ENCODE measurements at regions not wholly inside any gene's neighbourhood (a gene's known extent, or its start where the extent isn't known, plus 50 kb on each side); places are given as distances from the start of the nearest gene placed in this dataset.
A peak's percentile ranks its signal among the peaks of the same experiment; 100 is the strongest.

DNA sequence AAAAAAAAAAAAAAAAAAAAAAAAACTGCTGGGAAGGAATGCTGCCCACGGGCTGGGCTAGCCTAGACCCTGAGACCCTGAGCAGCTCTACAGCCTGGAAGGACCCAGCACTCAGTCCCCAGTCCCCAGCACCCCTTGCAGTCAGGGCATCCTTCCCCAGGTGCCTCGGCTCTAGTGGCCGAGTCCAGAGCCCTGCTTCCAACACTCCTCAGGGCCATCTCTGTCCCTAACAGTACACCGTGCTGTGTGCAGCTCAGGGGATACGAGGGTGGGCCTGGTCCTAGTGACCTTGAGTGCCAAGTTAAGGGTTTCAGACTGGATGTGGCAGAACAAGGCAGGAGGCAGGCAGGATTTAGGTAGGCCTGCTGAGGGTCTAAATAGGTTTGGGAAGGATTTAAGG lies 50.2 kb upstream of the LRP8 start:
- H3K27me3 Mint-ChIP-seq (ENCODE audit: insufficient read depth, low read depth): peaks cover 14% of the 10 kb centered on the region
- no peaks in the 10 kb centered on the region for H3K36me3 Mint-ChIP-seq
- no peaks in the 10 kb centered on the region for H3K27me3 ChIP-seq
- no peak overlapping the region for H3K27ac ChIP-seq
- peaks cover 22% of the 10 kb centered on the region for H3K4me1 Mint-ChIP-seq
- H3K4me1 ChIP-seq: peaks cover 8% of the 10 kb centered on the region
- TF ChIP-seq, protein P1, sequence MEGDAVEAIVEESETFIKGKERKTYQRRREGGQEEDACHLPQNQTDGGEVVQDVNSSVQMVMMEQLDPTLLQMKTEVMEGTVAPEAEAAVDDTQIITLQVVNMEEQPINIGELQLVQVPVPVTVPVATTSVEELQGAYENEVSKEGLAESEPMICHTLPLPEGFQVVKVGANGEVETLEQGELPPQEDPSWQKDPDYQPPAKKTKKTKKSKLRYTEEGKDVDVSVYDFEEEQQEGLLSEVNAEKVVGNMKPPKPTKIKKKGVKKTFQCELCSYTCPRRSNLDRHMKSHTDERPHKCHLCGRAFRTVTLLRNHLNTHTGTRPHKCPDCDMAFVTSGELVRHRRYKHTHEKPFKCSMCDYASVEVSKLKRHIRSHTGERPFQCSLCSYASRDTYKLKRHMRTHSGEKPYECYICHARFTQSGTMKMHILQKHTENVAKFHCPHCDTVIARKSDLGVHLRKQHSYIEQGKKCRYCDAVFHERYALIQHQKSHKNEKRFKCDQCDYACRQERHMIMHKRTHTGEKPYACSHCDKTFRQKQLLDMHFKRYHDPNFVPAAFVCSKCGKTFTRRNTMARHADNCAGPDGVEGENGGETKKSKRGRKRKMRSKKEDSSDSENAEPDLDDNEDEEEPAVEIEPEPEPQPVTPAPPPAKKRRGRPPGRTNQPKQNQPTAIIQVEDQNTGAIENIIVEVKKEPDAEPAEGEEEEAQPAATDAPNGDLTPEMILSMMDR (IDR thresholded peaks at IDR 0.05): no peak
- TF ChIP-seq EZH2phosphoT487 (IDR thresholded peaks at IDR 0.05): no peak
- no peak for TF ChIP-seq EZH2 (IDR thresholded peaks at IDR 0.05)
- no peak overlapping the region for H3K9ac ChIP-seq
- no peak overlapping the region for H3K4me2 ChIP-seq
- no peak for DNase-seq (ENCODE audit: low spot score)
- H3F3A ChIP-seq (ENCODE audit: low read depth): no peaks in the 10 kb centered on the region
- H3K27ac Mint-ChIP-seq: no peak overlapping the region
- no peak overlapping the region for H3K4me3 Mint-ChIP-seq
- H3K79me2 ChIP-seq (ENCODE audit: low read depth): no peaks in the 10 kb centered on the region
- no peaks in the 10 kb centered on the region for H3K36me3 ChIP-seq
- H4K20me1 ChIP-seq (ENCODE audit: low read depth): no peaks in the 10 kb centered on the region
- H3K9me3 ChIP-seq (ENCODE audit: low read depth): no peaks in the 10 kb centered on the region
- H3K9me3 Mint-ChIP-seq: no peaks in the 10 kb centered on the region
- H2AFZ ChIP-seq (replicated peaks): no peak overlapping the region
- no peak overlapping the region for H3K4me3 ChIP-seq

DNA sequence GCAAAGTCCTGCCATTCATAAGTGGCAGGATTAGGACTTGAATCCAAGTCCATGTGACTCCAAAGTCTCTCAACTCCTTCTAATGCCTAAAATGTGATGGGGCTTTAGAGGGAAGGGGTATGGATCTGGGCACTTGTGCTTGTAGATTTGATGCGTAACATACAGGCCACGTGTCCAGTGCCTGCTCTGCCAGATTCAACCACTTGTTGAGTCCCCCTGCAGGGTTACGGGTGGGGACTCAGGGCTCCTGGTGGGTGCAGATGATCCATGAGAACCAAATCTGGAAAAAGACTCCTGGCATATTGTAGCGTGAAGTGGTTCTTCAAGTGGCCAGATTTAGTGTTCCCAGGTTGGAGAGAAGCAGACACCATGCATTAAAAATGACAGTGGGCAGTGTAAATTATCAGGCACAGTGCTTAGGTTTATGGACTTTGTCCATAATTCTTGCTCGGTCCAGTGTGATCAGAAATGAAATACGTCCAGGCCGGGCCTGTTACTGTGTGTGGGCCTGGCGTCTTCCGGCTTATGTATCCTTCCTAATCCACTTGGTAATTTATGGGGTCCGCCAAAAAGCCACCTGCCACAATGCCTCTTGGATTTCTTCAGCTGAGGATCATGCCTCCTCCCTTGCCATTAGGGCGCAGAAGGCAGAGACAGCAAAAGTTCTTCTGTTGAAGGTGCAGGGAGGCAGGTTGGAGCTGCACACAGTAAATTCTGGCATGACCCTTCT lies 51.2 kb upstream of the LRP8 start:
- Mint-ChIP-seq H3K9me3 (no peaks in the 10 kb centered on the region), H3K4me1 (peaks cover 22% of the 10 kb centered on the region), H3K27me3 (ENCODE audit: insufficient read depth, low read depth) (peaks cover 16% of the 10 kb centered on the region), H3K27ac (peak overlapping the region; percentile 69), H3K36me3 (no peaks in the 10 kb centered on the region), H3K4me3 (no peak overlapping the region)
- TF ChIP-seq, protein P1 (IDR thresholded peaks at IDR 0.05): no peak
- TF ChIP-seq EZH2 (IDR thresholded peaks at IDR 0.05) (no peak), EZH2phosphoT487 (IDR thresholded peaks at IDR 0.05) (no peak)
- Histone ChIP-seq H2AFZ (replicated peaks) (no peak overlapping the region), H3K9me3 (ENCODE audit: low read depth) (no peaks in the 10 kb centered on the region), H3K4me2 (no peak overlapping the region), H3K36me3 (no peaks in the 10 kb centered on the region), H4K20me1 (ENCODE audit: low read depth) (no peaks in the 10 kb centered on the region), H3K27me3 (no peaks in the 10 kb centered on the region), H3K79me2 (ENCODE audit: low read depth) (no peaks in the 10 kb centered on the region), H3K4me3 (no peak overlapping the region), H3K4me1 (peaks cover 8% of the 10 kb centered on the region), H3K9ac (no peak overlapping the region), H3F3A (ENCODE audit: low read depth) (no peaks in the 10 kb centered on the region), H3K27ac (no peak overlapping the region)
- DNase-seq (ENCODE audit: low spot score): no peak

DNA sequence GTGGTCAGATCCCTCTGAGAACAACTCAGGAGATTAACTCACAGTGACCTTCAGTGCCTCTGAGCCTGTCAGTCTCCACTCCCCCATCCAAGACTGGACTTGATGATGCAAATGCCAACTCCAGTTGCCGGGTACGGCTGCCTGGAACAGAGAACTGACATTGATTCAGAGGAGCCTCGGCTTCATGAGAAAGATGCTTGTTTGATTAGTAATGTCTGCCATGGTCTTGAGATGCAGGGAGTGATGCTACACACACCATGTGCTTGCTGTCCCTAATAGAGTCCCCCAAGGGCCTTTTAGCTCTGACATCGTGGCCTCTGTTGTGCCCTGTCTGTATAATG lies 51.8 kb upstream of the LRP8 start:
- no peak overlapping the region for H3K4me3 ChIP-seq

More for the DNA sequence above, 51.8 kb upstream of the LRP8 start:
- peaks cover 22% of the 10 kb centered on the region for H3K4me1 Mint-ChIP-seq
- no peak overlapping the region for H3K27ac Mint-ChIP-seq
- H3K4me3 Mint-ChIP-seq: no peak overlapping the region
- Histone ChIP-seq H3K27me3 (no peaks in the 10 kb centered on the region), H3K4me2 (no peak overlapping the region), H3F3A (ENCODE audit: low read depth) (no peaks in the 10 kb centered on the region), H3K27ac (no peak overlapping the region), H4K20me1 (ENCODE audit: low read depth) (no peaks in the 10 kb centered on the region), H2AFZ (replicated peaks) (no peak overlapping the region), H3K36me3 (no peaks in the 10 kb centered on the region), H3K9me3 (ENCODE audit: low read depth) (no peaks in the 10 kb centered on the region), H3K79me2 (ENCODE audit: low read depth) (no peaks in the 10 kb centered on the region), H3K4me1 (peaks cover 8% of the 10 kb centered on the region), H3K9ac (no peak overlapping the region)
- H3K36me3 Mint-ChIP-seq: no peaks in the 10 kb centered on the region
- TF ChIP-seq EZH2 (IDR thresholded peaks at IDR 0.05): no peak
- TF ChIP-seq, protein P1 (IDR thresholded peaks at IDR 0.05): no peak
- TF ChIP-seq EZH2phosphoT487 (IDR thresholded peaks at IDR 0.05): no peak
- peaks cover 18% of the 10 kb centered on the region for H3K27me3 Mint-ChIP-seq (ENCODE audit: insufficient read depth, low read depth)
- no peaks in the 10 kb centered on the region for H3K9me3 Mint-ChIP-seq
- no peak for DNase-seq (ENCODE audit: low spot score)

Data from neural progenitor cell (in vitro differentiated cells).